ENCODE measurements at regions not wholly inside any gene's neighbourhood (a gene's known extent, or its start where the extent isn't known, plus 50 kb on each side); places are given as distances from the start of the nearest gene placed in this dataset.

GRCh38 chr2:72036595-72036994 lies 111.1 kb downstream of the CYP26B1 start:
- intact Hi-C loops (cut with DNase I): no loop called here
- WGBS, 3 donors: 94 to 98% (median 98%) methylated on average over 6 of the region's 6 CpGs
- DNase-seq: no peak

GRCh38 chr2:72036173-72036545 lies 111.5 kb downstream of the CYP26B1 start:
- 84 to 93% (median 90%) methylated on average over 3 of the region's 3 CpGs for WGBS, 3 donors
- intact Hi-C loops (cut with DNase I): no loop called here
- no peaks in the 10 kb centered on the region for H3K4me1 ChIP-seq
- H3K27me3 ChIP-seq (ENCODE audit: insufficient read depth in 3 of 3, low read length in 2 of 3): peaks cover 0 to 3% (median 0%) of the 10 kb centered on the region in 3 donors
- no peak overlapping the region for H3K4me3 ChIP-seq
- TF ChIP-seq CTCF (IDR thresholded peaks at IDR 0.05): no peak
- no peak overlapping the region for H3K27ac ChIP-seq
- no peak for DNase-seq
- no peaks in the 10 kb centered on the region for H3K36me3 ChIP-seq (ENCODE audit: insufficient read depth in 1 of 2, low read depth in 1 of 2)
- H3K9me3 ChIP-seq: no peaks in the 10 kb centered on the region
- ATAC-seq: no peak

More at GRCh38 chr2:72036595-72036994, 111.1 kb downstream of the CYP26B1 start:
- TF ChIP-seq CTCF (IDR thresholded peaks at IDR 0.05): no peak
- peaks cover 0 to 3% (median 0%) of the 10 kb centered on the region in 3 donors for H3K27me3 ChIP-seq (ENCODE audit: insufficient read depth in 3 of 3, low read length in 2 of 3)
- H3K27ac ChIP-seq: no peak overlapping the region
- ATAC-seq: no peak
- H3K4me3 ChIP-seq: no peak overlapping the region
- H3K4me1 ChIP-seq: no peaks in the 10 kb centered on the region
- no peaks in the 10 kb centered on the region for H3K36me3 ChIP-seq (ENCODE audit: insufficient read depth in 1 of 2, low read depth in 1 of 2)
- H3K9me3 ChIP-seq: no peaks in the 10 kb centered on the region

- Histone ChIP-seq H3K4me3 (no peak overlapping the region), H3K9me3 (no peaks in the 10 kb centered on the region), H3K4me1 (no peaks in the 10 kb centered on the region), H3K27me3 (ENCODE audit: insufficient read depth in 3 of 3, low read length in 2 of 3) (peaks cover 0 to 3% (median 0%) of the 10 kb centered on the region in 3 donors), H3K36me3 (ENCODE audit: insufficient read depth in 1 of 2, low read depth in 1 of 2) (no peaks in the 10 kb centered on the region), H3K27ac (no peak overlapping the region)
- intact Hi-C loops (cut with DNase I): no loop called here
- no peak for DNase-seq
- WGBS, 3 donors: 77 to 89% (median 80%) methylated on average over 12 of the region's 12 CpGs
- no peak for ATAC-seq
- TF ChIP-seq CTCF (IDR thresholded peaks at IDR 0.05): no peak
Observed at GRCh38 chr2:72035518-72036172, 112.0 kb downstream of the CYP26B1 start.

- H3K36me3 ChIP-seq (ENCODE audit: insufficient read depth in 1 of 2, low read depth in 1 of 2): no peaks in the 10 kb centered on the region
- 78 to 85% (median 82%) methylated on average over 14 of the region's 14 CpGs for WGBS, 3 donors
- no peak for ATAC-seq
Observed at GRCh38 chr2:72034353-72035095, 113.1 kb downstream of the CYP26B1 start.

More at GRCh38 chr2:72034353-72035095, 113.1 kb downstream of the CYP26B1 start:
- no peak for DNase-seq
- peaks cover 0 to 3% (median 0%) of the 10 kb centered on the region in 3 donors for H3K27me3 ChIP-seq (ENCODE audit: insufficient read depth in 3 of 3, low read length in 2 of 3)
- H3K4me1 ChIP-seq: no peaks in the 10 kb centered on the region
- intact Hi-C loops (cut with DNase I): no loop called here
- H3K27ac ChIP-seq: no peak overlapping the region
- H3K9me3 ChIP-seq: no peaks in the 10 kb centered on the region
- no peak for TF ChIP-seq CTCF (IDR thresholded peaks at IDR 0.05)
- no peak overlapping the region for H3K4me3 ChIP-seq

Measured in psoas muscle (tissue), 7 donors.